ENCODE measurements at regions not wholly inside any gene's neighbourhood (a gene's known extent, or its start where the extent isn't known, plus 50 kb on each side); places are given as distances from the start of the nearest gene placed in this dataset.

DNA sequence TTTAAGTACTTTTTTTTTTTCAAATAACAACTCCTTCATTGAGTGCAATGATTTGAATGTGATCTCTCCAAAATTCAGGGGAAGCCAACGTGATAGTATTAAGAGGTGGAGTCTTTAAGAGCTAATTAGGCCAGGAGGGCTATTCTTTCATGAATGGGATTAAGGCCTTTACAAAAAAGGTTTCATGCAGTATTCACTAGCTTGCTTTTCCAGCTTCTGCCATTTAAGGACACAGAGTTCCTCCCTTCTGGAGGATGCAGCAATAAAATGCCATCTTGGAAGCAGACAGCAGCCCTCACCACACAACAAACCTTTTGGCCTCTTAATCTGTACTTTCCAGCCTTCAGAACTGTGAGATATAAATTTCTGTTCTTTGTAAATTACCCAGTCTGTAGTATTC, 586.8 kb upstream of the LMO3 start:
- no peaks in the 10 kb centered on the region for H3K4me1 ChIP-seq (ENCODE audit: insufficient read depth, low read length, poor library complexity, severe bottlenecking)
- H3K27ac ChIP-seq (ENCODE audit: low read depth, low read length, poor library complexity, severe bottlenecking) = no peak overlapping the region
- H3K9me2 ChIP-seq (ENCODE audit: insufficient read depth, low read length) = no peaks in the 10 kb centered on the region; the same call in 1 of the 2 replicates
- CTCF ChIA-PET (ENCODE audit: unreplicated experiment) = no interaction called here
- TF ChIP-seq, protein P1, sequence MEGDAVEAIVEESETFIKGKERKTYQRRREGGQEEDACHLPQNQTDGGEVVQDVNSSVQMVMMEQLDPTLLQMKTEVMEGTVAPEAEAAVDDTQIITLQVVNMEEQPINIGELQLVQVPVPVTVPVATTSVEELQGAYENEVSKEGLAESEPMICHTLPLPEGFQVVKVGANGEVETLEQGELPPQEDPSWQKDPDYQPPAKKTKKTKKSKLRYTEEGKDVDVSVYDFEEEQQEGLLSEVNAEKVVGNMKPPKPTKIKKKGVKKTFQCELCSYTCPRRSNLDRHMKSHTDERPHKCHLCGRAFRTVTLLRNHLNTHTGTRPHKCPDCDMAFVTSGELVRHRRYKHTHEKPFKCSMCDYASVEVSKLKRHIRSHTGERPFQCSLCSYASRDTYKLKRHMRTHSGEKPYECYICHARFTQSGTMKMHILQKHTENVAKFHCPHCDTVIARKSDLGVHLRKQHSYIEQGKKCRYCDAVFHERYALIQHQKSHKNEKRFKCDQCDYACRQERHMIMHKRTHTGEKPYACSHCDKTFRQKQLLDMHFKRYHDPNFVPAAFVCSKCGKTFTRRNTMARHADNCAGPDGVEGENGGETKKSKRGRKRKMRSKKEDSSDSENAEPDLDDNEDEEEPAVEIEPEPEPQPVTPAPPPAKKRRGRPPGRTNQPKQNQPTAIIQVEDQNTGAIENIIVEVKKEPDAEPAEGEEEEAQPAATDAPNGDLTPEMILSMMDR (conservative IDR thresholded peaks at IDR 0.05; ENCODE audit: low read length) = no peak
- no peak for TF ChIP-seq EZH2phosphoT487 (IDR thresholded peaks at IDR 0.05; ENCODE audit: borderline replicate concordance, low read depth, low read length)
- H3K4me3 ChIP-seq (ENCODE audit: low read depth, low read length, poor library complexity, severe bottlenecking) = no peak overlapping the region
- POLR2A ChIA-PET = interaction anchor here (0.6 to 0.7 kb wide), 4 partner anchors 8 to 683 kb away, joined by 3 to 5 read pairs (median 3); no protein-coding TSS in a partner anchor
- no peaks in the 10 kb centered on the region for H4K20me1 ChIP-seq (ENCODE audit: insufficient read depth, low read length)
- no peak overlapping the region for H2AFZ ChIP-seq (ENCODE audit: low read length)
- no peak for DNase-seq (ENCODE audit: low spot score)
- BruUV-seq (replicated peaks) = no TSS peak
- no peaks in the 10 kb centered on the region for H3K9me3 ChIP-seq (ENCODE audit: low read length)
- H3K4me2 ChIP-seq (ENCODE audit: low read length) = no peak overlapping the region
- H3K36me3 ChIP-seq (ENCODE audit: insufficient read depth, low read length) = no peaks in the 10 kb centered on the region
- H3K79me2 ChIP-seq (ENCODE audit: insufficient read depth, low read depth, low read length) = no peaks in the 10 kb centered on the region
- intact Hi-C loops (cut with micrococcal nuclease; ENCODE audit: unreplicated experiment) = no loop called here

DNA sequence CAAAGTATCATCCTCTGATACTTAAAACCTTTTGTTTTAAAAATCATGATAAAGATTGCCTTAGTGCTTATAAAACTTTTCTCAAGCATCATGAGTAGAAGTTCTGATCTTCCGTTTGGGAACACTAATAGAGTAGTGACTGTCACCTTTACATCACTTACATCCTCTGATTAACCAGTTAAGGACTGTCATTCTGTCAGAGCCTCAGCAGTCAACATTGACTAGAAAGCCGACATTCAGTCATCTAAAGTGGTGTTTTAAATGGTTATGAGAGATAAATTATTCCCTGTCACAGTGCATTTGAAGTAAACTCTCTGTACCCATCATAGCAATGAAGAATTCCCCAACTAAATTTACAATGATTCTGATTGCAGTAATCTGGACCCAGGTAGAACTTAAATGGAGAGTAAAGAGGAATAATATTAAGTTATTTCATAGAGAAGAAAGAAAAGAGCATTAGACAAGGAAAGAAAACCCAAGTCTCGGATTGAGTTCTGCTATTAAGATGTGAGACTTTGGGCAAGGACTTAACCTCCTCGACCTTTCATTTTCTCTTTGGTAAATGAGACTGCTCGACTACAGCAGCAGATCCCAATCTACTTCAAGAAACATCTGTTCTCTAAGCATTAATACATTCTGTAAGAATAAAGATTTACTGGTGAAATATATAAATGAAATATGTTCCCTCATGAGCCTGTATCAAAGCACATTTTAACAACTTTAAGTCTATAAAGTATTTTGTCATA, 563.9 kb upstream of the LMO3 start:
- no peaks in the 10 kb centered on the region for H3K36me3 ChIP-seq (ENCODE audit: insufficient read depth, low read length)
- no peaks in the 10 kb centered on the region for H3K4me1 ChIP-seq (ENCODE audit: insufficient read depth, low read length, poor library complexity, severe bottlenecking)
- H3K4me2 ChIP-seq (ENCODE audit: low read length) = no peak overlapping the region
- H3K27ac ChIP-seq (ENCODE audit: low read depth, low read length, poor library complexity, severe bottlenecking) = no peak overlapping the region
- DNase-seq (ENCODE audit: low spot score) = no peak
- peak overlapping the region; percentile 50; the same call in 1 of the 2 replicates for H2AFZ ChIP-seq (ENCODE audit: low read length)
- intact Hi-C loops (cut with micrococcal nuclease; ENCODE audit: unreplicated experiment) = no loop called here
- no peak overlapping the region for H3K4me3 ChIP-seq (ENCODE audit: low read depth, low read length, poor library complexity, severe bottlenecking)
- no peaks in the 10 kb centered on the region for H3K79me2 ChIP-seq (ENCODE audit: insufficient read depth, low read depth, low read length)
- BruUV-seq (replicated peaks) = no TSS peak
- CTCF ChIA-PET (ENCODE audit: unreplicated experiment) = no interaction called here
- POLR2A ChIA-PET = no interaction called here
- no peaks in the 10 kb centered on the region for H4K20me1 ChIP-seq (ENCODE audit: insufficient read depth, low read length)
- H3K9me2 ChIP-seq (ENCODE audit: insufficient read depth, low read length) = no peaks in the 10 kb centered on the region
- H3K9me3 ChIP-seq (ENCODE audit: low read length) = no peaks in the 10 kb centered on the region
- TF ChIP-seq EZH2phosphoT487 (IDR thresholded peaks at IDR 0.05; ENCODE audit: borderline replicate concordance, low read depth, low read length) = no peak
- TF ChIP-seq, protein P1 (conservative IDR thresholded peaks at IDR 0.05; ENCODE audit: low read length) = no peak
